GM12891 (cell line): ENCODE measurements at regions not wholly inside any gene's neighbourhood (a gene's known extent, or its start where the extent isn't known, plus 50 kb on each side); places are given as distances from the start of the nearest gene placed in this dataset.

Experiments used
- PAX5 ChIP-seq: IDR thresholded peaks from 2 replicates; pipeline ENCODE4 v1.6.1; 2011; ENCODE audit warnings: low read length, moderate library complexity, mild to moderate bottlenecking; ENCODE audit not compliant: insufficient read depth, severe bottlenecking
- POLR2A ChIP-seq: IDR thresholded peaks from 2 replicates; pipeline ENCODE4 v1.6.1; 2011; ENCODE audit warnings: low read depth, low read length, control low read depth
- POLR2AphosphoS5 ChIP-seq: IDR thresholded peaks from 2 replicates; pipeline ENCODE4 v1.6.1; 2011; ENCODE audit warnings: low read depth, low read length, control low read depth
- POU2F2 ChIP-seq: IDR thresholded peaks from 2 replicates; pipeline ENCODE4 v1.6.1; 2011; ENCODE audit warnings: low read depth, mild to moderate bottlenecking, control low read depth, low read length, moderate library complexity
- SPI1 ChIP-seq: IDR thresholded peaks from 2 replicates; pipeline ENCODE4 v1.6.1; 2011; ENCODE audit warnings: low read depth, low read length, control low read depth
- TAF1 ChIP-seq: IDR thresholded peaks from 2 replicates; pipeline ENCODE4 v1.6.1; 2011; ENCODE audit warnings: low read depth, low read length, control low read depth

- no peak for TF ChIP-seq SPI1
- TF ChIP-seq POLR2AphosphoS5: no peak
- TF ChIP-seq PAX5: no peak
- no peak for TF ChIP-seq TAF1
- no peak for TF ChIP-seq POLR2A
- TF ChIP-seq POU2F2: no peak
Observed at GRCh38 chr14:49417790-49418189, 168.4 kb downstream of the RPS29 start.
